ENCODE measurements at regions not wholly inside any gene's neighbourhood (a gene's known extent, or its start where the extent isn't known, plus 50 kb on each side); places are given as distances from the start of the nearest gene placed in this dataset.
"Not testable (repeated sequence)": the region's sequence is repeated elsewhere in the genome, so short reads cannot be mapped to it uniquely, and the experiment has no call there.

GRCh38 chr16:17037499-17037898, 433.3 kb downstream of the XYLT1 start (continued):
- TF ChIP-seq REST (IDR thresholded peaks at IDR 0.05): no peak
- TF ChIP-seq RXRA (IDR thresholded peaks at IDR 0.05): no peak
- no peak for TF ChIP-seq ATF3 (IDR thresholded peaks at IDR 0.05)

GRCh38 chr16:17038415-17038814, 432.3 kb downstream of the XYLT1 start:
- 65% methylated on average over 5 of the region's 5 CpGs for WGBS
- H3K9ac ChIP-seq (ENCODE audit: low read depth in 1 of 2, low read length in 2 of 2): no peak overlapping the region
- no peak overlapping the region for H3K27ac ChIP-seq (ENCODE audit: low read depth in 1 of 2, low read length in 2 of 2)
- peak; percentile 33 for TF ChIP-seq REST (IDR thresholded peaks at IDR 0.05)
- TF ChIP-seq SP1 (IDR thresholded peaks at IDR 0.05): no peak
- no peaks in the 10 kb centered on the region for H3K36me3 ChIP-seq (ENCODE audit: control insufficient read depth in 4 of 4, insufficient read depth in 3 of 4, low read depth in 1 of 4, low read length in 3 of 4)
- H3K4me3 ChIP-seq (ENCODE audit: low read depth in 1 of 3, low read length in 3 of 3): no peak overlapping the region
- no peak for DNase-seq (ENCODE audit: low spot score)
- H3K27me3 ChIP-seq (ENCODE audit: control insufficient read depth in 4 of 4, insufficient read depth in 4 of 4, low read length in 3 of 4): peaks cover 0 to 9% (median 0%) of the 10 kb centered on the region in 4 donors
- H3K9me3 ChIP-seq (ENCODE audit: control insufficient read depth in 4 of 4, low read length in 3 of 4): no peaks in the 10 kb centered on the region
- H3K4me1 ChIP-seq (ENCODE audit: control insufficient read depth in 4 of 4, insufficient read depth in 4 of 4, low read length in 3 of 4): no peaks in the 10 kb centered on the region

- H3K27me3 ChIP-seq (ENCODE audit: control insufficient read depth in 4 of 4, insufficient read depth in 4 of 4, low read length in 3 of 4); H3K9ac ChIP-seq (ENCODE audit: low read depth in 1 of 2, low read length in 2 of 2); H3K9me3 ChIP-seq (ENCODE audit: control insufficient read depth in 4 of 4, low read length in 3 of 4); DNase-seq (ENCODE audit: low spot score); H3K27ac ChIP-seq (ENCODE audit: low read depth in 1 of 2, low read length in 2 of 2); H3K4me3 ChIP-seq (ENCODE audit: low read depth in 1 of 3, low read length in 3 of 3); H3K4me1 ChIP-seq (ENCODE audit: control insufficient read depth in 4 of 4, insufficient read depth in 4 of 4, low read length in 3 of 4); H3K36me3 ChIP-seq (ENCODE audit: control insufficient read depth in 4 of 4, insufficient read depth in 3 of 4, low read depth in 1 of 4, low read length in 3 of 4): not testable (repeated sequence)
- 90% methylated on average over 2 of the region's 2 CpGs for WGBS
These were observed 421.7 kb downstream of the XYLT1 start for GRCh38 chr16:17049109-17049508.

GRCh38 chr16:17050468-17050867, 420.3 kb downstream of the XYLT1 start:
- H3K9ac ChIP-seq (ENCODE audit: low read depth in 1 of 2, low read length in 2 of 2): no peak overlapping the region
- 68% methylated on average over 1 of the region's 1 CpG for WGBS
- TF ChIP-seq REST (IDR thresholded peaks at IDR 0.05): no peak
- TF ChIP-seq ZBTB33 (IDR thresholded peaks at IDR 0.05): no peak
- no peak for TF ChIP-seq HNF4A (conservative IDR thresholded peaks at IDR 0.05)
- TF ChIP-seq YY1 (IDR thresholded peaks at IDR 0.05): no peak
- no peak for TF ChIP-seq RXRA (IDR thresholded peaks at IDR 0.05)
- no peak for TF ChIP-seq FOXA2 (IDR thresholded peaks at IDR 0.05)
- TF ChIP-seq JUND (IDR thresholded peaks at IDR 0.05): no peak
- no peak for TF ChIP-seq HNF4G (IDR thresholded peaks at IDR 0.05)
- TF ChIP-seq TAF1 (conservative IDR thresholded peaks at IDR 0.05): no peak
- TF ChIP-seq FOXA1 (IDR thresholded peaks at IDR 0.05): no peak
- TF ChIP-seq GABPA (IDR thresholded peaks at IDR 0.05 in 1 of 2, conservative IDR thresholded peaks at IDR 0.05 in 1 of 2): no peak

More at GRCh38 chr16:17050468-17050867, 420.3 kb downstream of the XYLT1 start:
- no peaks in the 10 kb centered on the region for H3K36me3 ChIP-seq (ENCODE audit: control insufficient read depth in 4 of 4, insufficient read depth in 3 of 4, low read depth in 1 of 4, low read length in 3 of 4)
- no peak overlapping the region for H3K4me3 ChIP-seq (ENCODE audit: low read depth in 1 of 3, low read length in 3 of 3)
- no peak for DNase-seq (ENCODE audit: low spot score)
- H3K4me1 ChIP-seq (ENCODE audit: control insufficient read depth in 4 of 4, insufficient read depth in 4 of 4, low read length in 3 of 4): no peaks in the 10 kb centered on the region
- peaks cover 0 to 4% (median 1%) of the 10 kb centered on the region in 4 donors for H3K9me3 ChIP-seq (ENCODE audit: control insufficient read depth in 4 of 4, low read length in 3 of 4)
- no peak overlapping the region for H3K27ac ChIP-seq (ENCODE audit: low read depth in 1 of 2, low read length in 2 of 2)
- no peaks in the 10 kb centered on the region for H3K27me3 ChIP-seq (ENCODE audit: control insufficient read depth in 4 of 4, insufficient read depth in 4 of 4, low read length in 3 of 4)

Data from liver (tissue), 7 donors.